Kidney (tissue), 13 donors: ENCODE measurements at regions not wholly inside any gene's neighbourhood (a gene's known extent, or its start where the extent isn't known, plus 50 kb on each side); places are given as distances from the start of the nearest gene placed in this dataset.
A peak's percentile ranks its signal among the peaks of the same experiment; 100 is the strongest.

Experiments
- DNase-seq, 5 donors: peaks; one replicate each; pipeline ENCODE4 v3.0.0-alpha.2; 2013 to 2020
- FAIRE-seq: peaks from 2 replicates; lab custom pipeline; 2012; peaks lifted over from hg19 to GRCh38; lab: Jason Lieb, UNC
- H3K27ac ChIP-seq, 2 donors: one replicate each; pipeline ENCODE4 v1.7.0; 2013; ENCODE audit warnings: low read depth in 2 of 2, low read length in 2 of 2, inconsistent platforms in 1 of 2
- H3K27me3 ChIP-seq: one replicate; pipeline ENCODE4 v1.7.1; 2013; ENCODE audit warnings: low read length, inconsistent platforms; ENCODE audit not compliant: control insufficient read depth, insufficient read depth
- H3K36me3 ChIP-seq, 3 donors: one replicate each; pipeline versions ENCODE4 v1.7.0 to v1.7.1; 2013; ENCODE audit warnings: low read length in 3 of 3, control low read depth in 1 of 3, inconsistent platforms in 1 of 3; ENCODE audit not compliant: insufficient read depth in 3 of 3, control insufficient read depth in 2 of 3
- H3K4me1 ChIP-seq, 3 donors: one replicate each; pipeline versions ENCODE4 v1.7.0 to v1.7.1; 2013; ENCODE audit warnings: low read length in 3 of 3, inconsistent platforms in 1 of 3, low read depth in 1 of 3; ENCODE audit not compliant: control insufficient read depth in 2 of 3, insufficient read depth in 2 of 3
- H3K4me3 ChIP-seq, 3 donors: one replicate each; pipeline versions ENCODE4 v1.7.0 to v1.8.1; 2013; ENCODE audit warnings: low read length in 3 of 3, control low read depth in 1 of 3, inconsistent platforms in 1 of 3
- H3K9ac ChIP-seq, 3 donors: one replicate each; pipeline versions ENCODE4 v1.7.0 to v1.7.1; 2013; ENCODE audit warnings: low read length in 3 of 3, control low read depth in 1 of 3, inconsistent platforms in 1 of 3
- H3K9me3 ChIP-seq, 3 donors: one replicate each; pipeline versions ENCODE4 v1.7.0 to v1.7.1; 2013; ENCODE audit warnings: low read length in 3 of 3, control low read depth in 1 of 3, inconsistent platforms in 1 of 3; ENCODE audit not compliant: control insufficient read depth in 2 of 3, insufficient read depth in 1 of 3
- CTCF ChIP-seq: IDR thresholded peaks from 3 replicates; pipeline ENCODE4 v1.5.1; 2012; ENCODE audit warnings: mild to moderate bottlenecking, moderate library complexity, borderline replicate concordance; ENCODE audit not compliant: insufficient read depth; ENCODE audit errors: extremely low read depth
- intact Hi-C: fragments of 100-400 bp; cut with DNase I; formaldehyde crosslinking; loops from one replicate; pipeline ENCODE4 v1.11.1; 2022
- donor health status: control.
- donor health status: control.
- donor health status: control.
- donor health status: control.
- donor health status: control.
- donor health status: DM: yes; HTN: yes; CAD: no.
- donor health status: Normal renal cell carcinoma (clear cell type).

GRCh38 chr1:30313584-30313983 is 409.8 kb downstream of the MATN1 start:
- H3K36me3 ChIP-seq: no peaks in the 10 kb centered on the region
- H3K4me3 ChIP-seq: no peak overlapping the region
- DNase-seq: peak in 2 of 5 donors; percentile 6 to 11
- H3K9ac ChIP-seq: no peak overlapping the region
- no peak overlapping the region for H3K27ac ChIP-seq
- FAIRE-seq: no peak
- no peaks in the 10 kb centered on the region for H3K4me1 ChIP-seq
- no peak for TF ChIP-seq CTCF
- no peaks in the 10 kb centered on the region for H3K27me3 ChIP-seq
- H3K9me3 ChIP-seq: peaks cover 0 to 8% (median 0%) of the 10 kb centered on the region in 3 donors
- intact Hi-C loops: no loop called here

GRCh38 chr1:30313176-30313575 is 410.2 kb downstream of the MATN1 start:
- Histone ChIP-seq H3K36me3 (no peaks in the 10 kb centered on the region), H3K9me3 (peaks cover 0 to 8% (median 0%) of the 10 kb centered on the region in 3 donors), H3K4me1 (no peaks in the 10 kb centered on the region), H3K9ac (no peak overlapping the region), H3K4me3 (no peak overlapping the region), H3K27me3 (no peaks in the 10 kb centered on the region), H3K27ac (no peak overlapping the region)
- intact Hi-C loops: no loop called here
- DNase-seq: peak in 2 of 5 donors; percentile 7 to 14
- no peak for FAIRE-seq
- TF ChIP-seq CTCF: no peak

GRCh38 chr1:30312226-30312625 is 411.2 kb downstream of the MATN1 start:
- H3K27ac ChIP-seq: no peak overlapping the region
- TF ChIP-seq CTCF: no peak
- H3K36me3 ChIP-seq: no peaks in the 10 kb centered on the region
- H3K9ac ChIP-seq: no peak overlapping the region
- DNase-seq (peak in 1 of 5 donors; percentile 9), FAIRE-seq (no peak)
- intact Hi-C loops: no loop called here
- H3K9me3 ChIP-seq: peaks cover 0 to 8% (median 0%) of the 10 kb centered on the region in 3 donors
- no peak overlapping the region for H3K4me3 ChIP-seq
- no peaks in the 10 kb centered on the region for H3K4me1 ChIP-seq
- H3K27me3 ChIP-seq: no peaks in the 10 kb centered on the region

GRCh38 chr1:30311749-30312148 is 411.6 kb downstream of the MATN1 start:
- Histone ChIP-seq H3K4me3 (no peak overlapping the region), H3K9me3 (peaks cover 0 to 8% (median 0%) of the 10 kb centered on the region in 3 donors), H3K9ac (no peak overlapping the region), H3K4me1 (no peaks in the 10 kb centered on the region), H3K27ac (no peak overlapping the region), H3K36me3 (no peaks in the 10 kb centered on the region), H3K27me3 (no peaks in the 10 kb centered on the region)
- TF ChIP-seq CTCF: no peak
- intact Hi-C loops: no loop called here
- FAIRE-seq: no peak
- DNase-seq: peak in 2 of 5 donors; percentile 9 to 22
